Skeletal muscle satellite cell (primary cell): ENCODE measurements at regions not wholly inside any gene's neighbourhood (a gene's known extent, or its start where the extent isn't known, plus 50 kb on each side); places are given as distances from the start of the nearest gene placed in this dataset.

ENCODE experiments used
- H3K27me3 ChIP-seq: 2 replicates; pipeline ENCODE4 v1.7.0; 2013; ENCODE audit warnings: low read length; ENCODE audit not compliant: control insufficient read depth, insufficient read depth
- H3K36me3 ChIP-seq: 2 replicates; pipeline ENCODE4 v1.7.0; 2013; ENCODE audit warnings: mild to moderate bottlenecking, control low read depth, low read length; ENCODE audit not compliant: insufficient read depth
- H3K4me1 ChIP-seq: 2 replicates; pipeline ENCODE4 v1.7.0; 2013; ENCODE audit warnings: low read length; ENCODE audit not compliant: control insufficient read depth, insufficient read depth
- H3K4me2 ChIP-seq: 2 replicates; pipeline ENCODE4 v1.7.0; 2013; ENCODE audit warnings: mild to moderate bottlenecking, low read length
- H3K4me3 ChIP-seq: 2 replicates; pipeline ENCODE4 v1.7.0; 2013; ENCODE audit warnings: low read length
- H3K9ac ChIP-seq: 2 replicates; pipeline ENCODE4 v1.7.0; 2013; ENCODE audit warnings: mild to moderate bottlenecking, low read depth, low read length, moderate library complexity
- H3K9me3 ChIP-seq: replicated peaks from 2 replicates; pipeline ENCODE4 v1.7.0; 2013; ENCODE audit warnings: mild to moderate bottlenecking, control low read depth, low read length

- no peaks in the 10 kb centered on the region for H3K4me1 ChIP-seq
- H3K36me3 ChIP-seq, result no peaks in the 10 kb centered on the region
- no peak overlapping the region for H3K9ac ChIP-seq
- H3K4me2 ChIP-seq, result no peak overlapping the region
- no peaks in the 10 kb centered on the region for H3K27me3 ChIP-seq
- no peaks in the 10 kb centered on the region for H3K9me3 ChIP-seq
- no peak overlapping the region for H3K4me3 ChIP-seq
Measured at GRCh38 chr3:35502699-35503098, 136.6 kb upstream of the ARPP21 start.

GRCh38 chr3:35505181-35505580, 134.1 kb upstream of the ARPP21 start:
- Histone ChIP-seq H3K9ac (no peak overlapping the region), H3K4me2 (no peak overlapping the region), H3K36me3 (no peaks in the 10 kb centered on the region), H3K4me1 (no peaks in the 10 kb centered on the region), H3K9me3 (no peaks in the 10 kb centered on the region), H3K4me3 (no peak overlapping the region), H3K27me3 (no peaks in the 10 kb centered on the region)

- Histone ChIP-seq H3K4me1 (no peaks in the 10 kb centered on the region), H3K4me3 (no peak overlapping the region), H3K27me3 (no peaks in the 10 kb centered on the region), H3K4me2 (no peak overlapping the region), H3K9me3 (no peaks in the 10 kb centered on the region), H3K9ac (no peak overlapping the region), H3K36me3 (no peaks in the 10 kb centered on the region)
Measured at GRCh38 chr3:35505772-35506171, 133.6 kb upstream of the ARPP21 start.

- H3K4me1 ChIP-seq, result peaks cover 8% of the 10 kb centered on the region
- no peaks in the 10 kb centered on the region for H3K27me3 ChIP-seq
- H3K36me3 ChIP-seq, result no peaks in the 10 kb centered on the region
- no peaks in the 10 kb centered on the region for H3K9me3 ChIP-seq
- no peak overlapping the region for H3K9ac ChIP-seq
- H3K4me3 ChIP-seq, result no peak overlapping the region
- H3K4me2 ChIP-seq, result no peak overlapping the region
Measured at GRCh38 chr3:35519936-35520335, 119.4 kb upstream of the ARPP21 start.

GRCh38 chr3:35521196-35521595, 118.1 kb upstream of the ARPP21 start:
- no peak overlapping the region for H3K9ac ChIP-seq
- H3K4me3 ChIP-seq, result no peak overlapping the region
- no peaks in the 10 kb centered on the region for H3K9me3 ChIP-seq
- no peak overlapping the region for H3K4me2 ChIP-seq
- H3K36me3 ChIP-seq, result no peaks in the 10 kb centered on the region
- H3K4me1 ChIP-seq, result peaks cover 8% of the 10 kb centered on the region
- no peaks in the 10 kb centered on the region for H3K27me3 ChIP-seq

GRCh38 chr3:35522450-35522849, 116.9 kb upstream of the ARPP21 start:
- H3K4me1 ChIP-seq, result peaks cover 8% of the 10 kb centered on the region
- no peak overlapping the region for H3K9ac ChIP-seq
- H3K4me2 ChIP-seq, result no peak overlapping the region
- no peaks in the 10 kb centered on the region for H3K36me3 ChIP-seq
- no peaks in the 10 kb centered on the region for H3K9me3 ChIP-seq
- no peaks in the 10 kb centered on the region for H3K27me3 ChIP-seq
- H3K4me3 ChIP-seq, result no peak overlapping the region

- H3K4me3 ChIP-seq, result no peak overlapping the region
- H3K9ac ChIP-seq, result no peak overlapping the region
- H3K9me3 ChIP-seq, result no peaks in the 10 kb centered on the region
- H3K27me3 ChIP-seq, result no peaks in the 10 kb centered on the region
- H3K4me2 ChIP-seq, result no peak overlapping the region
- H3K4me1 ChIP-seq, result peaks cover 8% of the 10 kb centered on the region
- H3K36me3 ChIP-seq, result no peaks in the 10 kb centered on the region
Measured at GRCh38 chr3:35523074-35523473, 116.3 kb upstream of the ARPP21 start.

GRCh38 chr3:35523838-35524237, 115.5 kb upstream of the ARPP21 start:
- Histone ChIP-seq H3K4me3 (no peak overlapping the region), H3K9me3 (no peaks in the 10 kb centered on the region), H3K27me3 (no peaks in the 10 kb centered on the region), H3K4me2 (no peak overlapping the region), H3K9ac (no peak overlapping the region), H3K36me3 (no peaks in the 10 kb centered on the region), H3K4me1 (peaks cover 8% of the 10 kb centered on the region)

- Histone ChIP-seq H3K36me3 (no peaks in the 10 kb centered on the region), H3K4me2 (no peak overlapping the region), H3K4me3 (no peak overlapping the region), H3K4me1 (peaks cover 8% of the 10 kb centered on the region), H3K9ac (no peak overlapping the region), H3K9me3 (no peaks in the 10 kb centered on the region), H3K27me3 (no peaks in the 10 kb centered on the region)
Measured at GRCh38 chr3:35524856-35525255, 114.5 kb upstream of the ARPP21 start.

GRCh38 chr3:35528728-35529127, 110.6 kb upstream of the ARPP21 start:
- Histone ChIP-seq H3K4me2 (no peak overlapping the region), H3K4me3 (no peak overlapping the region), H3K9ac (no peak overlapping the region), H3K4me1 (peaks cover 8% of the 10 kb centered on the region), H3K36me3 (no peaks in the 10 kb centered on the region), H3K9me3 (no peaks in the 10 kb centered on the region), H3K27me3 (no peaks in the 10 kb centered on the region)

- Histone ChIP-seq H3K36me3 (no peaks in the 10 kb centered on the region), H3K4me3 (no peak overlapping the region), H3K4me1 (peaks cover 5% of the 10 kb centered on the region), H3K4me2 (no peak overlapping the region), H3K9ac (no peak overlapping the region), H3K9me3 (no peaks in the 10 kb centered on the region), H3K27me3 (no peaks in the 10 kb centered on the region)
Measured at GRCh38 chr3:35529337-35529736, 110.0 kb upstream of the ARPP21 start.

GRCh38 chr3:35537265-35537664, 102.1 kb upstream of the ARPP21 start:
- H3K4me1 ChIP-seq, result no peaks in the 10 kb centered on the region
- no peak overlapping the region for H3K9ac ChIP-seq

More at GRCh38 chr3:35537265-35537664, 102.1 kb upstream of the ARPP21 start:
- H3K9me3 ChIP-seq, result no peaks in the 10 kb centered on the region
- no peaks in the 10 kb centered on the region for H3K27me3 ChIP-seq
- no peak overlapping the region for H3K4me3 ChIP-seq
- H3K36me3 ChIP-seq, result no peaks in the 10 kb centered on the region
- H3K4me2 ChIP-seq, result no peak overlapping the region
